ENCODE measurements at regions not wholly inside any gene's neighbourhood (a gene's known extent, or its start where the extent isn't known, plus 50 kb on each side); places are given as distances from the start of the nearest gene placed in this dataset.

DNA sequence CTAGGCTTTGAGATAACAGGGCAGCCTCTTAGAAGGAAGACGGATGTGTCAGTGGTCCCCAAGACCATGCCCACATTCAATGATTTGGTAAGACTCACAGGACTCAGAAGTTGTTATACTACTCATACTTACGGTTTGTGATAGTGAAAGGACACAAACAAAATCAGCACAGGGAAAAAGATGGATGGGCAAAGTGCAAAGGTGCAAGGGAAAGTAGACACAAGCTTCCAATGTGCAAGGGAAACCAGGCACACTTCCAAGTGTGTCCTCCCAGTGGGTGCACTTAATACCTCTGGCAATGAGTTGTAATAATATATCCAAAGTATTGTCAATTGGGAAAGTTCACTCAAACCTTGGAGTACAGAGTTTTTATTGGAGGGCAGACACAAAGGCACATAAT lies 53.8 kb upstream of the VCX start:
- no peak for DNase-seq

DNA sequence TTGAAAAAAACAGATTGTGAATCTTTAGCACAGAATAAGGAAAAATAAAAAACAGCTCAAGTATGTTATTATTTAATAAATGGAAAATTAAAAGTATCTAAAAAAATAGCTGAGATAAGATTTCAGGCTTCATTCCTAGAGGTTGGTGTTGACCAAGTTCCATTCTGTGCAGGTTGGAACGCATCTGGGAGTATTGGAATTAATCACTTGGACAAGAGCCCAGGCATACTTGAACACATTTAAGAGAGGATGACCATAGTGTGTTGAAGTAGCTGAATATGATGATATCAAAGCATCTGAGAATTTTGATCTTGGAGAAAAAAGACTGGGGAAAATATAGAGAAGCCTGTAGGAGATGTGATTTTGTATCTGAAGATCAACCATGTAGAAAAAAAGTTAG lies 54.6 kb upstream of the VCX start:
- DNase-seq = no peak

GRCh38 chrX:7787714-7788113 lies 55.3 kb upstream of the VCX start:
- DNase-seq = no peak

- no peak for DNase-seq
These were observed 58.4 kb upstream of the VCX start for GRCh38 chrX:7784580-7784979.

GRCh38 chrX:7779644-7780043 lies 63.3 kb upstream of the VCX start:
- no peak for DNase-seq

DNA sequence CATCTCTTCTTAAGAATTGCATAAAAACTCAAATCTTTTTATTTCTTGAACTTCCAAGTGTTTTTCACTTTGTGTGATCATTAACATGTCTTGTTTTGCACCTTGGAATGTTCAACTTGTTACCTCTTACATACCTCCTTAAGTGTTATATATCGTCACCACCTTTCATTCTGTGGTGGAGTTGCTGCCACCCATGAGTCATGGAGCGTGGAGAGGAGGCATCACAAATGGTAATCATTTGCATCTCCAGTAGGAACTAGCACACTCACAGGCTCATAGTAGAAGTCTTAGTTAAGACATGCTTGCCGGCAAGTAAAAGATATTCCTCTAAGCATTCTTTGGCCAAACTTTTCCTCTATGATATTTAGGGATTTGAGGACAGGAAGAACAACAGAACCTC lies 67.0 kb upstream of the VCX start:
- DNase-seq = no peak

DNA sequence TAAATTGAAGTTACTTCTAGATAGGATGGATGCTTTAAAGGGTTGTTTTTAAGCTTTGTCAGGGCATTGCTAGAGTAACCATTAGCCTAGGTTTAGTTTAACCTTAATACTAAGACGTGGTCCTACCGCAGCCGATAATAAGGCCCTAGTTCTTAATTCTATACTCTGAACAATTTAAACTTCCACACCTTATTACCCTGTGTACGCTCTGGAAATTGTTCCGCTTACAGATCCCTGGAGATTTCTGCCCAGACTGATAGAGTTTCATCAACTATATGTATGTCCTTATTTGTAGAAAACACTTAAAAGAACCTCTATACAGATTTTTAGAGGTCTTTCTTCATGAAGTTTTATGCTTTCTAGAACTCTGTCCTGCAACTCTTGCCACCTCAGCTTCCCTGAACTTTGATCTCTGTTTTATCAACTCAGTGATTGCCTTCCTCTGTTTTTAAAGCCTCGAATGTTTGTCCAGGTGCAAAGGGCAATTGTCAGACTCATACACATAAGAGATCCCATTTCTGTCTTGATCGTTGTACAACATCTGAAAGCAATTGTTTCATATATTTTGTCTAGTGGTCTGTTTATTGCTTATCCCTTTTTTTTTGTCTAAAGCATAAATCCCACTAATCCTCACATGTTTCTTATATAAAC lies 71.1 kb upstream of the VCX start:
- no peak for DNase-seq

GRCh38 chrX:7759830-7760229 lies 83.1 kb upstream of the VCX start:
- no peak for DNase-seq

DNA sequence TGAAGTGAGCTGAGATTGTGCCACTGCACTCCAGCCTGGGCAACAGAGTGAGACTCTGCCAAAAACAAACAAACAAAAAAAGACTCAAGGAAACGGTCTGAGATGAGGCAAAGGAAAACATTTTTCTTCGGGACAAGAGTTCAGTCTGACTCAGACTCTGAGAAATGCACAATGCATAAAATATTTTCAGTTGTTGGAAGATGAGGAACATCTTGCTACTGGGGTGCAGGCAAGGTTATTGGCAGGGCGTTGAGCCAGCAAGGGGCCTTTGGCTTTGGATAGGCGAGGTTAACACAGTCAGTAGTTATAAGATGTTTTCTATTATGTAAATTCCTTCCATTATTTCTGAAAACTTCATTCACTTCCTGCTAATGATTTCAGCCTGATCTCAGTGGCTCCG lies 96.1 kb upstream of the VCX start:
- DNase-seq = no peak

DNA sequence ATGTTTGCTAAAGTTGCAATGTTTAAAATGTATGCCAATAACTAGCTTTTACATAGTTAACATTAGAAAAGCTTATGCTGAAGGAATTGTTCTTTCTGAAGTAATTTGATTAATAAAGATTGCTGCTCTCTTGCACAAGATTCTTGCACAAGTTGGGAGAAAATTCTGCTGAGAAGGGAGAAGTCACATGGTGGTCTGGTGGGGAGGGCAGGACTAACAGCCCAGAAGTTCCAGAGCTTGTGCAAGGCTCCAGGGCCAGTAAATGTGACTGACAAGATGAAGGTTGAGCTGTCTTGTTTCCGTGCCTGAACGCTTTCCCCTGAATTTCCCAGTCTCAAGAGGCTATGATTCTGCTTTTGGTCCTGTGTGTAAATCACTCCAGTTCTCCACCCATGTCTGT lies 112.9 kb upstream of the VCX start:
- DNase-seq = peak; percentile 0 to 4

DNA sequence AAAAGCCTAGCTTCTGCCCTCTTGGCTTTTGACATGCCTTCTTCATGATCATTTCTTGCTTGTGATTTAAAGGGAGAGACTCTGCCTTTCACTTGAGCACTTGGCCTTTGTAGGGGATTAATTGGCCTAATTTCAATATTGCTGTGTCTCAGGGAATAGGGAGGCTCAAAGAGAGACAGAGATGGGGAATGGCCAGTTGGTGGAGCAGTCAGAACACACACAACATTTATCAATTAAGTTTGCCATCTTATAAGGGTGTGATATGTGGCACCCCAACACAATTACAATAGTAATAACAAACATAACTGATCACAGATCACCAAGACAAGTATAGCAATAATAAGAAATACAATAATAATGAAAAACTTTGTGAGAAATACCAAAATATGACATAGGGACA lies 122.5 kb upstream of the VCX start:
- DNase-seq = no peak

GRCh38 chrX:7714351-7714750 lies 128.6 kb upstream of the VCX start:
- DNase-seq = no peak

- DNase-seq = no peak
These were observed 131.8 kb upstream of the VCX start for GRCh38 chrX:7711167-7711566.

DNA sequence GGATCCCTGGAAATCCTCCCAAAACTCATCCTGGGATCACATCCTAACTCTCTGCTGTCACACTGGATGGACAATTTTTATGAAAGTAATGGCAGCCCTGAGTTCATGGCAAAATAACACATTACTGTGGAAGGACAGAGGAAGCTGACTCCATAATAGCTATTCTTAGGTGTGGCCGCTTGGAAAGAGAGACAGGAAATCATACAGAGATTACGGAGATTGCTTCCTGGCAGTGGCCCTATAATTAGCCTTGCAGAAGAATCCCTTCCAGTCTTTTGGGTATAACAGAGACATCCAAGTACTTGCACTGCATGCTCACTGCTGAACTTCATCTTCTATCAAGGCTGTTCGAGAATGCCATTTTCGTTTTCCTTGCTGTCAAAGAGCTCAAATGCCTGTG lies 133.1 kb upstream of the VCX start:
- no peak for DNase-seq

DNA sequence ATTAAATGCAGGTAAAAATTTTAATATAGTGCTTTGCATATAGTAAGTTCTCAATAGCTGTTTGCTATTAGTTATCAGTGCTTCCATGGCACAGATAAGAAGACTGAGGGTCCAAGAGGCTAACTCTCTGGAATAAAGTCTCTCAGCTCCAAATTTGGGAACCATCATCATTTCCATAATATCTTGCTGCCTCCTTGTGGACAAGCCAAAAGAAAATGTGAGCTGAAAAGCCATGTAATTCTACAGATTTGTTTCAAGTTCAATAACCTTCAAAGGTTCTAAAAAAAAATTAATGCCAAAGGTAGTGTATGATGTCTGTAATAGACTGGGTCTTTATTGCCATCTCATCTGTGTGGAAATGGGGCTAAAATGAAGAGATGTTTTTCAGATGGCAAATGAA lies 136.9 kb upstream of the VCX start:
- DNase-seq = no peak

DNA sequence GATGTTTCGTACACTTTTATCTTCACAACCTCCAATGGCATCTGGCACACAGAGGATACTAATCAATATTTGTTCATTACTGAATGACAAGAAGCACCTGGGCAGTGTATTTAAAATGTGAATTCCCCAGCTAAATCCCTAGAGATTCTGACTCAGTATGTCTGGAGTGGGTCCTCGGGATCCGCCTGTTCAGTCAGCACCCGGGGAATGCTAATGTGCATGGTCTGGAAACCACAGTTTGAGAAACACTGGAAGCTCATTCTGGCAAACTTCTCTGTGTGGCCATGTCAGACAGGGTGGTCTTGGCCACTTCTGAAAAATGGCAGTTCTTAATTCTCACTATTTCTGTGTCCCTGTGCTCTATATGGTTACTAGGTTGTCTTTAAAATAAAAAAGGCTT lies 138.8 kb upstream of the VCX start:
- no peak for DNase-seq

- DNase-seq = no peak
These were observed 144.7 kb upstream of the VCX start for GRCh38 chrX:7698248-7698647.

- no peak for DNase-seq
These were observed 152.1 kb upstream of the VCX start for GRCh38 chrX:7690842-7691241.

GRCh38 chrX:7689791-7690412 lies 153.1 kb upstream of the VCX start:
- no peak for DNase-seq

DNA sequence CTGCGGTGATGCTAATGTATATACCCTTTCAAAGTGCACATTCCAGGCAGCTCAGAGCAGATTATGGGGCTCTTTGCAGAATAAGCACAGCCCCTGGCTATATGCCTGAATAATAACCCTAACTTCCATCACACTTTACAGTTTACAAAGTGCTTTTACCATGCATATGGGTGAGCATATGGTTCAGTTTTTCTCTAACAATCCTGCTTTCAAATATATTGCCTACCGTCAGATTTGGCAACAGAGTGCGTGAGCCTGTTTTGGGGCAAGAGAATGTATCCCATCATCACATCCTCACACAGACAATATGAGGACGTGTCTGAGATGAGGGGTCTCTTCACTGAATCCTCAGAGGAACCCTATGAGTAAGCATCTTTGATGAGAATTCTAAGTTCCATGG lies 162.8 kb upstream of the VCX start:
- no peak for DNase-seq

DNA sequence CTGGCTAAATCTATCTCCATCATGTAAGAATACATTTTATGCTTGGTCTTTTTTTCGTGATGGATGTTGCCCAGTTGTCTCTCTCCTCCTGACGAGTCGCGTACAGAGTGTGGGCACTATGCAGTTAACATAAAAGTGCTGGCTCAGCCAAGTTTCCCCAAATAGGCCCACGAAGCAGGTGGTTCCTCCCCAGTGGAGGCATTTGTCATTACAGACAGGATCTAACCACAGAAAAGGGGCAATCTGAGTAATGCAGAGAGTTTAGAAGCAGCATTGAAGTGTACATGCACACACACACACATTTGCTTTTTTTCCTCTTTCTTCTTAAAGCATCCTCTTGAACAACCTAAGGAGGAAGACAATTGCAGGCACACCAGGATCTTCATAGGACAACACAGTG lies 188.7 kb upstream of the VCX start:
- no peak for DNase-seq

GRCh38 chrX:7647831-7648230 lies 195.1 kb upstream of the VCX start:
- DNase-seq = no peak

DNA sequence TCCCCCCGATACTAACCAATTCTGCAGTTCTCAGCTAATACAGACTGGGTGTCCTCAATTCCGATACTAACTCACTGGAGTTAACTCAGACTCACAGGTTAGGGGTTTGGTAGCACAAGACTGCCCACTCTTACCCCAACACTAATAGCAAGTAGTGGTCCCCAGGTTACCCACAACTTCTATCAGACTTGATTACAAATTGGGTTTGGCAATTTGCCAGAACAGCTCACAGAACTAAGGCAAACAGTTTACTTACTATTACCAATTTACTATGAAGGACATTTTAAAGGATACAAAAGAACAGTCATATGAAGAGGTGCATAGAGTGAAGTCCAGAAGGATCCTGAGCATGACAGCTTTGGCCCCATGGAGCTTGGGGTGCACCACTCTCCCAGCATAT lies 201.8 kb upstream of the VCX start:
- DNase-seq = no peak

- DNase-seq = no peak
These were observed 202.6 kb upstream of the VCX start for GRCh38 chrX:7640392-7640791.

DNA sequence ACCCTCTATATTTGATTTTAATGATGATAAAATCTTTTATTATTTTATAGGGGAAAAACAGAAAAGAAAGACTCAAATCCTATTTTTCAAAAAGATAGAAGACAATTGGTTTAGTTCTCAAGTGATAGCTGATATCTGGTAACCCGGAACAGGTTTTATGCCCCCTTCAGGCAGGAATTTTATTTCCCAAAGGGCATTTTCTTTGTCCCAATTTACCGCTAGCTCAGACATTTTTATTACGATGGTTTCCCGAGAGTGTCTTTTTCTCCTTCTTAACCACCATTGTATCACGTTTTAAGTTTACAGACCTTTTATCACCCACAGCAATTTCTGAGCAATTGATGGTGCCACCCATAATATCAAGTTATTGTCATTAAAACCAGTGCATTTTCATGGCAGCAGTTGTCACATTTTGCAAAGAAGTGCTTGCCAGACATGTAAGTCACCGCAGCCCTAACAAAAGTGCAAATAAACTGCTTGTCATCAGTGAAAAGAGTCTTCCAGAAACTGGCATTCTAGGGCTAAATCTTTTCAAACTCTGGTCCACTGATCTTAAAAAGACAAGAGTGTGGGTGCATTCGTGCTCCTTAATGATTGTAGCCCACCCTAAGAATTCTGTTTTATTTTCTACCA lies 204.8 kb upstream of the VCX start:
- no peak for DNase-seq
